ENCODE measurements at regions not wholly inside any gene's neighbourhood (a gene's known extent, or its start where the extent isn't known, plus 50 kb on each side); places are given as distances from the start of the nearest gene placed in this dataset.
A peak's percentile ranks its signal among the peaks of the same experiment; 100 is the strongest.

GRCh38 chr13:71017607-71018006, 849.4 kb downstream of the DACH1 start:
- intact Hi-C loops (cut with micrococcal nuclease), result loop anchor here (5.0 kb wide), 1 partner anchor 295 kb away; no protein-coding TSS in a partner anchor
- no peaks in the 10 kb centered on the region for H3K9me3 ChIP-seq (ENCODE audit: low read length)
- peak; percentile 46 for ATAC-seq
- no peak overlapping the region for H3K9ac ChIP-seq (ENCODE audit: low read length)
- no peak overlapping the region for H3K27ac ChIP-seq (ENCODE audit: low read length)
- H3K79me2 ChIP-seq (ENCODE audit: low read length), result no peaks in the 10 kb centered on the region
- no peak overlapping the region for H3K4me3 ChIP-seq (ENCODE audit: low read length)
- no peaks in the 10 kb centered on the region for H3K9me2 ChIP-seq (replicated peaks; ENCODE audit: low read length)
- CTCF ChIA-PET, result no interaction called here
- H3K4me1 ChIP-seq (ENCODE audit: insufficient read depth, low read length), result no peaks in the 10 kb centered on the region
- no peaks in the 10 kb centered on the region for H3F3A ChIP-seq (ENCODE audit: low read length, unreplicated experiment)
- no TSS peak for BruUV-seq (replicated peaks)
- H4K20me1 ChIP-seq (ENCODE audit: low read length), result no peaks in the 10 kb centered on the region
- POLR2A ChIA-PET (ENCODE audit: unreplicated experiment), result no interaction called here
- no peaks in the 10 kb centered on the region for H3K27me3 ChIP-seq (ENCODE audit: low read length)
- H2AFZ ChIP-seq (ENCODE audit: low read length), result no peak overlapping the region
- no peaks in the 10 kb centered on the region for H3K36me3 ChIP-seq (ENCODE audit: low read depth, low read length)
- no peak overlapping the region for H3K4me2 ChIP-seq (ENCODE audit: low read length)
- no peak for DNase-seq
- TF ChIP-seq EZH2phosphoT487 (IDR thresholded peaks at IDR 0.05; ENCODE audit: borderline replicate concordance, low read length) (no peak), CTCF (conservative IDR thresholded peaks at IDR 0.05; ENCODE audit: low read depth, low read length) (no peak), EZH2 (IDR thresholded peaks at IDR 0.05; ENCODE audit: low read length, unreplicated experiment) (no peak)

- no peaks in the 10 kb centered on the region for H3K79me2 ChIP-seq (ENCODE audit: low read length)
- no peaks in the 10 kb centered on the region for H3F3A ChIP-seq (ENCODE audit: low read length, unreplicated experiment)
- intact Hi-C loops (cut with micrococcal nuclease), result loop anchor here (5.0 kb wide), 1 partner anchor 293 kb away; no protein-coding TSS in a partner anchor
- POLR2A ChIA-PET (ENCODE audit: unreplicated experiment), result interaction anchor here (0.7 kb wide), 1 partner anchor 41 kb away, joined by 7 read pairs; no protein-coding TSS in a partner anchor
- H3K4me3 ChIP-seq (ENCODE audit: low read length), result no peak overlapping the region
- no peaks in the 10 kb centered on the region for H3K4me1 ChIP-seq (ENCODE audit: insufficient read depth, low read length)
- CTCF ChIA-PET, result no interaction called here
- H2AFZ ChIP-seq (ENCODE audit: low read length), result no peak overlapping the region
- H3K9ac ChIP-seq (ENCODE audit: low read length), result no peak overlapping the region
- H3K27ac ChIP-seq (ENCODE audit: low read length), result no peak overlapping the region
- H3K9me3 ChIP-seq (ENCODE audit: low read length), result no peaks in the 10 kb centered on the region
- H3K9me2 ChIP-seq (replicated peaks; ENCODE audit: low read length), result no peaks in the 10 kb centered on the region
- no peaks in the 10 kb centered on the region for H3K27me3 ChIP-seq (ENCODE audit: low read length)
- H4K20me1 ChIP-seq (ENCODE audit: low read length), result no peaks in the 10 kb centered on the region
- ATAC-seq (no peak), DNase-seq (no peak)
- no peak overlapping the region for H3K4me2 ChIP-seq (ENCODE audit: low read length)
- TF ChIP-seq CTCF (conservative IDR thresholded peaks at IDR 0.05; ENCODE audit: low read depth, low read length) (no peak), EZH2 (IDR thresholded peaks at IDR 0.05; ENCODE audit: low read length, unreplicated experiment) (no peak), EZH2phosphoT487 (IDR thresholded peaks at IDR 0.05; ENCODE audit: borderline replicate concordance, low read length) (no peak)
- H3K36me3 ChIP-seq (ENCODE audit: low read depth, low read length), result no peaks in the 10 kb centered on the region
- no TSS peak for BruUV-seq (replicated peaks)
Measured at GRCh38 chr13:71015516-71015915, 851.5 kb downstream of the DACH1 start.

GRCh38 chr13:71015021-71015420, 852.0 kb downstream of the DACH1 start:
- Histone ChIP-seq H3K4me3 (ENCODE audit: low read length) (no peak overlapping the region), H3K4me1 (ENCODE audit: insufficient read depth, low read length) (no peaks in the 10 kb centered on the region), H2AFZ (ENCODE audit: low read length) (no peak overlapping the region), H3F3A (ENCODE audit: low read length, unreplicated experiment) (no peaks in the 10 kb centered on the region), H3K27ac (ENCODE audit: low read length) (no peak overlapping the region), H3K9me3 (ENCODE audit: low read length) (no peaks in the 10 kb centered on the region), H3K9me2 (replicated peaks; ENCODE audit: low read length) (no peaks in the 10 kb centered on the region), H3K79me2 (ENCODE audit: low read length) (no peaks in the 10 kb centered on the region), H3K36me3 (ENCODE audit: low read depth, low read length) (no peaks in the 10 kb centered on the region), H3K4me2 (ENCODE audit: low read length) (no peak overlapping the region), H4K20me1 (ENCODE audit: low read length) (no peaks in the 10 kb centered on the region), H3K27me3 (ENCODE audit: low read length) (no peaks in the 10 kb centered on the region), H3K9ac (ENCODE audit: low read length) (no peak overlapping the region)
- no peak for TF ChIP-seq CTCF (conservative IDR thresholded peaks at IDR 0.05; ENCODE audit: low read depth, low read length)
- no peak for TF ChIP-seq EZH2 (IDR thresholded peaks at IDR 0.05; ENCODE audit: low read length, unreplicated experiment)
- ChIA-PET POLR2A (ENCODE audit: unreplicated experiment) (interaction anchor here (0.7 kb wide), 1 partner anchor 41 kb away, joined by 7 read pairs; no protein-coding TSS in a partner anchor), CTCF (no interaction called here)
- intact Hi-C loops (cut with micrococcal nuclease), result loop anchor here (5.0 kb wide), 1 partner anchor 293 kb away; no protein-coding TSS in a partner anchor
- no TSS peak for BruUV-seq (replicated peaks)
- ATAC-seq (no peak), DNase-seq (no peak)
